MCF 10A (cell line): ENCODE measurements at regions not wholly inside any gene's neighbourhood (a gene's known extent, or its start where the extent isn't known, plus 50 kb on each side); places are given as distances from the start of the nearest gene placed in this dataset.

Experiments
- BruUV-seq: library from RNA; stranded (reverse); fragments of 400-500 nt; replicated peaks from 2 replicates; lab custom pipeline; 2021; lab: Mats Ljungman, UMichigan
- CTCF ChIA-PET: fragments of 300-600 bp; sonication (Branson Sonifier 250); formaldehyde crosslinking; extraction: SDS; loops from one replicate; lab custom pipeline; 2021; ENCODE audit warnings: antibody characterized with exemption, inconsistent platforms; lab: Yijun Ruan, JAX
- POLR2A ChIA-PET: fragments of 300-600, 350-650 bp; sonication (Branson Sonifier 250); formaldehyde crosslinking; extraction: SDS; loops from one replicate; lab custom pipeline; 2020; ENCODE audit warnings: antibody characterized with exemption, inconsistent platforms; lab: Yijun Ruan, JAX
- DNase-seq: peaks from one replicate; pipeline ENCODE4 v3.0.0-alpha.2; 2018; ENCODE audit not compliant: unreplicated experiment
- H3K27ac Mint-ChIP-seq: one replicate; pipeline ENCODE4 v1.8.0; 2022; ENCODE audit warnings: mild to moderate bottlenecking, low read depth, mixed read lengths; ENCODE audit not compliant: unreplicated experiment
- H3K27me3 Mint-ChIP-seq: one replicate; pipeline ENCODE4 v1.8.0; 2022; ENCODE audit warnings: mixed read lengths; ENCODE audit not compliant: insufficient read depth, unreplicated experiment
- H3K36me3 Mint-ChIP-seq: one replicate; pipeline ENCODE4 v1.8.0; 2022; ENCODE audit warnings: mild to moderate bottlenecking, moderate library complexity, mixed read lengths; ENCODE audit not compliant: insufficient read depth, unreplicated experiment
- H3K4me1 Mint-ChIP-seq: one replicate; pipeline ENCODE4 v1.8.0; 2022; ENCODE audit warnings: mixed read lengths; ENCODE audit not compliant: insufficient read depth, unreplicated experiment
- H3K4me3 Mint-ChIP-seq: one replicate; pipeline ENCODE4 v1.8.0; 2022; ENCODE audit warnings: mild to moderate bottlenecking, moderate library complexity, mixed read lengths; ENCODE audit not compliant: unreplicated experiment
- H3K9me3 Mint-ChIP-seq: one replicate; pipeline ENCODE4 v1.8.0; 2022; ENCODE audit warnings: mixed read lengths; ENCODE audit not compliant: unreplicated experiment
- intact Hi-C: fragments of 100-400 bp; cut with micrococcal nuclease; formaldehyde crosslinking; loops from 2 replicates; pipeline ENCODE4 v1.14.1; 2022
- TF ChIP-seq, protein P1 (sequence below): fragments of 200-600 bp; IDR thresholded peaks from one replicate; pipeline ENCODE4 v1.8.0; 2022; ENCODE audit warnings: antibody characterized with exemption, mild to moderate bottlenecking; ENCODE audit not compliant: unreplicated experiment

DNA sequence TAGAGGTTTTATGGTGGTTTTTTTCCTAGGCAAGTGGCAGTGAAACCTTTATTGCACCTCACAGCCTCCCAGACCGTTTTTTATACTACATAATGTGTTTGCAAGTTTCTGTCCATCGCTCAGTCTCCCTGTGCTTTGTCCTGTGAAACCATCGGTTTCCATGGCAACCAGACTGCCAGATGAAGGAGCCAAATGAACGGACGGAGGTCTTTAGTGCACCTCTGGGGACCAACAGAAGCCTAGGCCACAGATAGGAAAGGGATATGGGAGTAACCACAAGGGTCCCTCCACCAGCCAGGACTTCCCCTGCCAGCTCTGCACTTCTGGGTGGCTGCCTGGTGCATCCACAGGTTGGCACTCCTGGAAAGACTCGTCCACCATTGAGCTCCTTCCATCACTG is 165.0 kb downstream of the CHST1 start:
- no TSS peak for BruUV-seq
- Mint-ChIP-seq H3K36me3 (no peaks in the 10 kb centered on the region), H3K27me3 (peaks cover 55% of the 10 kb centered on the region)

DNA sequence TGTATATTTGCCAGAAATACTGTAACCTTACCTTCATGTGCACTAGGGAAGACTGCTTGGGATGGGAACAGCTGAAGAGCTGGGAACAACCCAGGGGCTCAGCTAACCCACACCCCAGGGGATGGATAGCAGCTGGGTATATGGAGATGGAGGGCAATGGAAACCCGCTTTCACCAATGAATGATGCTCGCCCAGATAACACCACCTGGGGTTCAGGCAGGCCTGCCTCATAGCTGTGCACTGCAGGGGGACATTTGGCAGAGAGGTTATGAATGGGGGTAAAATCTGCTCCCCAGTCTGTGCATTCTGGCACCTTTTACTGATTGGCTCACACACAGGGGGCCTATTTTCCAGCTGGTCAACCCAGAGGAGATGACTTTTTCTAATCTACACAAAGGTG is 170.7 kb downstream of the CHST1 start:
- Mint-ChIP-seq H3K9me3 (peaks cover 17% of the 10 kb centered on the region), H3K27me3 (peaks cover 89% of the 10 kb centered on the region), H3K4me3 (no peak overlapping the region), H3K4me1 (no peaks in the 10 kb centered on the region), H3K36me3 (no peaks in the 10 kb centered on the region), H3K27ac (no peak overlapping the region)
- no TSS peak for BruUV-seq
- no peak for DNase-seq
- intact Hi-C loops: no loop called here
- ChIA-PET CTCF (no interaction called here), POLR2A (no interaction called here)
- TF ChIP-seq, protein P1, sequence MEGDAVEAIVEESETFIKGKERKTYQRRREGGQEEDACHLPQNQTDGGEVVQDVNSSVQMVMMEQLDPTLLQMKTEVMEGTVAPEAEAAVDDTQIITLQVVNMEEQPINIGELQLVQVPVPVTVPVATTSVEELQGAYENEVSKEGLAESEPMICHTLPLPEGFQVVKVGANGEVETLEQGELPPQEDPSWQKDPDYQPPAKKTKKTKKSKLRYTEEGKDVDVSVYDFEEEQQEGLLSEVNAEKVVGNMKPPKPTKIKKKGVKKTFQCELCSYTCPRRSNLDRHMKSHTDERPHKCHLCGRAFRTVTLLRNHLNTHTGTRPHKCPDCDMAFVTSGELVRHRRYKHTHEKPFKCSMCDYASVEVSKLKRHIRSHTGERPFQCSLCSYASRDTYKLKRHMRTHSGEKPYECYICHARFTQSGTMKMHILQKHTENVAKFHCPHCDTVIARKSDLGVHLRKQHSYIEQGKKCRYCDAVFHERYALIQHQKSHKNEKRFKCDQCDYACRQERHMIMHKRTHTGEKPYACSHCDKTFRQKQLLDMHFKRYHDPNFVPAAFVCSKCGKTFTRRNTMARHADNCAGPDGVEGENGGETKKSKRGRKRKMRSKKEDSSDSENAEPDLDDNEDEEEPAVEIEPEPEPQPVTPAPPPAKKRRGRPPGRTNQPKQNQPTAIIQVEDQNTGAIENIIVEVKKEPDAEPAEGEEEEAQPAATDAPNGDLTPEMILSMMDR: no peak

More for the DNA sequence above, 165.0 kb downstream of the CHST1 start:
- POLR2A ChIA-PET: no interaction called here
- no peak overlapping the region for H3K4me3 Mint-ChIP-seq
- H3K9me3 Mint-ChIP-seq: peaks cover 22% of the 10 kb centered on the region
- intact Hi-C loops: no loop called here
- CTCF ChIA-PET: interaction anchor here (0.6 to 0.8 kb wide), 2 partner anchors 22 to 138 kb away, joined by 3 to 4 read pairs; no protein-coding TSS in a partner anchor
- no peak for DNase-seq
- TF ChIP-seq, protein P1: no peak
- H3K27ac Mint-ChIP-seq: no peak overlapping the region
- H3K4me1 Mint-ChIP-seq: no peaks in the 10 kb centered on the region

DNA sequence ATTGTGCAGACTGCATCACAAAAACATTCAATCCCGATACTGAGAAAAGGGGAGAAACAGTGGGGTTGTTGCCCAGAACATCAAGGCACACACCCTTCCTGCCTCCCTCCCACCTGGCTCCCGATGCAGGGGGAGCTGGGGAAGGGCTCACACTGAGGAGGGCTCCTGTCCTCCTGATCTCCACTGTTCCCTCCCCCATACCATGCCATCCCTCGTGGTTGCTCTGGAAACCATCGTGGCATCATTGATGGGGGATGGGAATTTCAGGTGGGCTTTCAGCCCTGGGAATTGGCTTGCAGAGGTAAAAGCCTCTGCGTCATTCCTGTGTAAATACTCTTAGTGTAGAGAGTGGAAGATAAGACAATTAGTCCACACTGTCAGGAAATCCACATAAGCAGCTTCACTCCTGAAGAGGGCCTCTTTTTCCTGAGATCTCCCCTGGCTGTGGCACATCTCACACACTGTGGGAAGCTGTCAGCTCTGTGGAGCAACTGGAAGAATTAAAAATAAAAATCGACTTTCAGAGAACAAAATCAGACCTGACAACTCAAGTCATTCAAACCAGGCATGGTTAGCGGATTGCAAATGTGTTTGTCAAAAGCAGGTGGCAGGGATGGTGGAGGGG is 176.0 kb downstream of the CHST1 start:
- Mint-ChIP-seq H3K36me3 (no peaks in the 10 kb centered on the region), H3K9me3 (no peaks in the 10 kb centered on the region), H3K4me1 (no peaks in the 10 kb centered on the region), H3K4me3 (no peak overlapping the region), H3K27me3 (peaks cover 53% of the 10 kb centered on the region), H3K27ac (no peak overlapping the region)
- CTCF ChIA-PET: no interaction called here
- intact Hi-C loops: no loop called here
- TF ChIP-seq, protein P1: no peak
- BruUV-seq: no TSS peak
- DNase-seq: no peak
- POLR2A ChIA-PET: no interaction called here

DNA sequence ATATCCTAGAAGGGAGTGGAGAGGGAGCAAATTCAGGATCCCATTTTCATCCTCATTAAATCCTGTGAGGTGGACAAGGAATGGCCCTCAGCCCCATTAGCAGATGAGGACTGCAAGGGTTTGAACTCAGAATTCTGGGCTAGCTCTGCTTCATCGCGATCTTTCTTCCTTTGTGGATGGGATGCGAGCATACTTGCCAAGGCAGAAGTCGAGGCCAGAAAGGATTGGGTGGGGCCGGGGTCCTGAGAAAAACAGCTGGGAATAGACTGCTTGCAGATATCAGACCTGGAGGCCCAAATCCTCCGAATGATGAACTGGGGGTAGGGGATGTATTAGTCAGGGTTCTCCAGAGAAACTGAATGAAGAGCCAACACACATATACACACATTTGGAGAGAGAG is 179.0 kb downstream of the CHST1 start:
- no TSS peak for BruUV-seq
- no peak for DNase-seq
- Mint-ChIP-seq H3K36me3 (no peaks in the 10 kb centered on the region), H3K4me3 (no peak overlapping the region), H3K27ac (no peak overlapping the region), H3K4me1 (no peaks in the 10 kb centered on the region), H3K27me3 (peaks cover 37% of the 10 kb centered on the region), H3K9me3 (no peaks in the 10 kb centered on the region)
- ChIA-PET CTCF (no interaction called here), POLR2A (no interaction called here)
- TF ChIP-seq, protein P1: no peak
- intact Hi-C loops: no loop called here
